ENCODE measurements at regions not wholly inside any gene's neighbourhood (a gene's known extent, or its start where the extent isn't known, plus 50 kb on each side); places are given as distances from the start of the nearest gene placed in this dataset.
"Not testable (repeated sequence)": the region's sequence is repeated elsewhere in the genome, so short reads cannot be mapped to it uniquely, and the experiment has no call there.

DNA sequence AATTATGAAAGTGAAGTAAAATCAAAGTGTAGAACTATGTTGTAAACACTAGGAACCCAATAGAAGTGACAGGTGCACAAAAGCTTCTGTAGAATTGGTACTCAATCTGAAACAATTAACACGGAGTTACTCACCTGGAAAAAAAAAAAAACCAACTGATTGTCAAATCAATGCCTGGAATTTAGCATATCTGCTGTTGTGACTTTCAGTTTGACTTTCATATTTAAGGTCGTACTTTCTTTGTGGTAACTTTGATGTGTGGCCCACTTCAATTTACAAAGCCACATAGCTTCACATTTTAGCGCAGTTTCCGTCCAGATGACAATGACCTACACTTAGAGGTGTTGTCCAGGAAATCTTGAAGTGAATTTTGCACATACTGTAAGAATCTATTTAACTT, 1124.9 kb downstream of the STIM2 start:
- no peak for DNase-seq

DNA sequence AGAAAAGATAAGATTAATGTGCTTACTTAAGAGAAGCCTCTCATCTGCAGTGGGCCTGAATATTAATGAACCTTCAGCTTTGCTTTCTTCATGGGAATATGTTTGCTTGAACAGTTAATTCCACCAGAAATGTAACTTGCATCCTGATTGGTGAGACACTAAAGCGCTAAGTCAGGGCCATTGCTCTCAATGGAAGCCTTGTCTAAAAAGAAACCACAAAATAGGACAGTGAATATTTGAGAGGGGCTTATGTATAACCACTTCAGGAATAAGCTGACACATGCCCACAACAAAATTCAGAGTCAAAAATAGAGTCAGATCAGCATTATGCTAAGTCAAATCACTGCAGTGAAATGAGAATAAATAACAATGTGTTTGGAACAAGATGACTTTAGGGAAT, 1125.8 kb downstream of the STIM2 start:
- DNase-seq: no peak

DNA sequence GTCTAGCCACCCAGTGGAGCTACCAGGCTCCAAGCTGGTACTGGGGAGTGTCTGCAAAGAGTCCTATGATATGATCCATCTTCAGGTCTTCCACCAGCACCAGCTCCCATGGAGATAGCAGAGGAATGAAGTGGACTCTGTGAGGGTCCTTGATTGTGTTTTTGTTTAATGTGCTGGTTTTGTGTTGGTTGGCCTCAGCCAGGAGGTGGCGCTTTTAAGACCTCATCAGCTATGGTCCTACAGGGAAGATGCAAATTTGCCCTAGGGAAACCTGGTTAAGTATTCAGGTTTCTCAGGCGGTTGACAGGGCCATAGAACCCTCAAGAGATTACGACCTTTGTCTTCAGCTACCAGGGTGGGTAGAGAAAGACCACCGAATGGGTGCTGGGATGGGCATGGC, 1141.1 kb downstream of the STIM2 start:
- DNase-seq: no peak

DNA sequence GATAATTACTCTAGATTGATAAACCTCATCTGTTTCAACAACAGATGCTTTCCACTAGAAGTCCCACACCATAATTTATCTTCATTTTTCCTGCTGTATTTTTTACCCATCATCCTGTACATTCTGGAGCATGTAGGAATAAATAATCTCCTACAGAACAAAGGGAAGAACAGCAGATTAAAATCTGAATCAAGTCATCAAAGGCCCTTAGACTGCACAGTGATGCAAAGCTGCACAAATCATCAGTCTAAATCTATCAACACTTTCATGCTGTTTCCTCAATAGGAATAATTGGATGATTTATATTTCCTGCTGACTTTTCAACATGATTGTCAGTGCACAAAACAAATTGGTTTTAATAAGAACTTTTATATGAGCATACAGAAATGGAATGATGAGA, 1143.9 kb downstream of the STIM2 start:
- no peak for DNase-seq

DNA sequence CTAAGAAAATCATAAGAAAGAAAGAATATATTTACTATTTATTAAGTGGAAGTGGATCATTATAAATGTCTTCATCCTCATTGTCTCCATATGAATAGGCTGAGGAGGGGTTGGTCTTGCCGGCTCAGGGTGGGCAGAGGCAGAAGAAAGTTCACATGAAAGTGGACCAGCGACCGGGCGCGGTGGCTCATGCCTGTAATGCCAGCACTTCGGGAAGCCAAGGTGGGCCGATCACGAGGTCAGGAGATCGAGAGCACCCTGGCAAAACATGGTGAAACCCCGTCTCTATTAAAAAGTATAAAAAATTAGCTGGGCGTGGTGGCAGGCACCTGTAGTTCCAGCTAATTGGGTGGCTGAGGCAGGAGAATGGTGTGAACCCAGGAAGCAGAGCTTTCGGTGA, 1145.4 kb downstream of the STIM2 start:
- DNase-seq: no peak

DNA sequence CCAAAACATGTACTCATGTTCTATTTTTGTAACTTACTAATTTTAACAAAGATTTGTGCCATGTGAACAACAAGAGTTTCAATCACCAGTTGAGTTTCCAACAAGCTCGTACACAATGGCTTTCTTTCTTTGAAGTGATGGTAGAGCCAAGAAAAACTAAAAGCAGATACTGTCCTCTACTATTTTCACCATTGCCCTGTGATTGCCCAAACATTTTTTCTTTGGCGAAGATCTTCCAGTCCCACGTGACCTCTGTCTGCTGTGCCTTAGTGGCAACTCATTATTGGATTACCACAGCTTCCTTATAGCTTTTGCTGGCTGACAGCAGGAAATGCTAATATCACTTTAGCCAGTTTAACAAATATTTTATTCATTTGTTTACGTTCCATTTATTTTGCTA, 1147.1 kb downstream of the STIM2 start:
- DNase-seq: no peak

DNA sequence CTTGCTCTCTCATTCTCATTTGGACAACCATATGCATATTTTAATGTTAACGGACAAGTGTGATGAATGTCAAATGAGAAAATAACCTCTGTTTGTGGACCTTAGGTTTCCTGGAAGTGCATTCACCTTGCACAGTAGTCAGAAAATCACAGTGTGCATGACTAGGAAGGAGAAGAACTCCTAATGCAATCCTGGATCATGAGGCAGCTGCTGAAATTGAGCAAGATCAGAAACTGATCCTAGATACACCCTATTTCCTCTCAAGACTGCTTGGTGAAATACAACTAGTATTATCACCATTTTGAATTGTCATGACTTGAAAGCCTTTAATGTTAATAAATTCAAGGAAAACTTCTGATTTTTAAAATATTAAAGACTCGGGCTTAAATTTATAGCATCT, 1148.9 kb downstream of the STIM2 start:
- DNase-seq: no peak

DNA sequence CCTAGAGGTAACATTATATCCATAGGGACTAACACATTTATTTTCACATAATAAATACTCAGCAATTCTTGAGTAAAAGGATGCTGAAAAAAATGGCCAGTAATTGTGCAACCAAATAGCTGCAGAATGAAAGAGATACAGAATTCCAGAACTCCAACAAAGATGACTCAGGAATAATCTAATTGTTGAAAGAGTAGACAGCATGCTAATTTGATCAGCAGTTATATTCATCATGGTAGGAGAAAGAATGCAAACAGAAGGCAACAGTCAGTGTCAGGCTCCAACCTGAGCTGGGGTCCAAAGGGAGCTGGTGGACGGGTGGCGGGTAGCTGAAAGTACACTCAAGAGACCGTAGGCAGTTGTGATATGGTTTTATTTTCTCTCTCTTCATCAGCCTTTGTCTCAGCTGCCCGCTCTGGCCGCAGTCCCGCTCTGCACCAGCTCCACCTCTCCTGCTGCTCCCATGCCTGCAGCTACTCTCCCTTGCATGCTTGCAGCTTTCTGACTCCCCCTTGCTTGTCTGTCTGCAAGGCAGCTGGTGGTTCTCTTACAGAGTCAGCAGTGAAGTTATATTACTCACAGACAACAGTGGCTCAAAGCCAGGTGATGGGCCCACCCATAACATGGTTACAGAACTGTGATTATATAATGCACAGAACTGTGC, 1150.1 kb downstream of the STIM2 start:
- DNase-seq: no peak

DNA sequence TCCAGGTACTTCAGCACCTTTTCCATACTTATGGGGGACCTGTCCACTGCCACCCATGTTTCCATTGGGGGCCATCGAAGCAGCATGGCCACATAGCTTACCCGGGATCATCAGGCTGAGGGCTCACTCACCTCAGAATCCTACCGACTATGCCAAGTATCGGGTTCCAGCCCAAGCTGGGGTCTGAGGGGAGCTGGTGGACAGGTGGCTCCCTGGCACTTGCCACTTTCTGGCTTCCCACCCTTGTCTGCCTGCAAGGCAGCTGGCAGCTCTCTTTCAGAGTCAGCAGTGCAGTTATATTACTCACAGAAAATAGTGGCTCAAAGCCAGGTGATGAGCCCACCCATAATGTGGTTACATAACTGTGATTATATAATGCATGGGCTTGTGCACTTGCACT, 1153.8 kb downstream of the STIM2 start:
- no peak for DNase-seq

DNA sequence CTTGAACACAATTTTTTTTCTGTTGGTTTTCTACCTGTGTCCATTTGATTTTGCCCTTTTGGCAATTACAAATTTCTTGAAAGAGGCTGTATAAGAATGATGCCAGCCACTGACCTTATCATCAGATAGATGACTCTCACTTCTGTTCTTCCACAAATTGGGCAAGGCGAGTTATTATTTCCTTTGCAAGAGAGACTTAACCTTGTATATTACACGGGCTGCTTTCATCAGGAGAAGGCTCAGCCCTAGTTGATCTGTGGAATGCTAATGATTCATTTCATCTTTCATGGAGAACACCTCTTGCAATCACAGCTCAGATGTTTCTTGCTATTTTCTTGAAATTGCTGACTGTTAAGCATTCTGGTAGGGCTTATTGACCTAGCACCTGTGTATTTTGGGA, 1155.4 kb downstream of the STIM2 start:
- no peak for DNase-seq

DNA sequence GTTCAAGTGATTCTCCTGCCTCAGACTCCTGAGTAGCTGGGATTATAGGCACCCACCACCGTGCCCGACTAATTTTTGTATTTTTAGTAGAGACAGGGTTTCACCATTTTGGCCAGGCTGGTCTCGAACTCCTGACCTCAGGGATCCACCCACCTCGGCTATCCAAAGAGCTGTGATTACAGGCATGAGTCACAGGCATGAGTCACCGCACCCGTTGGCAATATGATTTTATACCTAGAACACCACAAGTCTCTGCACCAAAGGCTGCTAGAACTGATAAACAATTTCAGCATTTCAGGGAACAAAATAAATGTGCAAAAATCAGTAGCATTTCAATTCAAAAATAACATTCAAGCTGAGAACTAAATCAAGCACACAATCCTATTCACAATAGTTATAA, 1177.6 kb downstream of the STIM2 start:
- DNase-seq: not testable (repeated sequence)

DNA sequence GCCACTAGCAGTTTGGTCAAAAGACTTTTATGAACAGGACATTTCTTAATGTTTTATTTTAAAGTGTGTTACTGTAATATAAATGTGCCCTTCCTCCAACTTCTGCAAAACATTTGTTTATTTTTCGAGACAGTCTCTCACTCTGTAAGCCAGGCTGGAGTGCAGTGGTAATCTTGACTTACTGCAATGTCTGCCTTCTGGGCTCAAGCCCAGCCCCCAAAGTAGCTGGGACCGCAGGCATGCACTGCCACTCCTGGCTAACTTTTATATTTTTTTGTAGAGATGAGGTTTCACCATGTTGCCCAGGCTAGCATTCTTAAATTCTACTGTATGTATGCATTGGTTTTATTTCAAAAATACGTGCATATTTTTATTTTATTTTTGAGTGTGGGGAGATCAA, 1201.9 kb downstream of the STIM2 start:
- DNase-seq: no peak

DNA sequence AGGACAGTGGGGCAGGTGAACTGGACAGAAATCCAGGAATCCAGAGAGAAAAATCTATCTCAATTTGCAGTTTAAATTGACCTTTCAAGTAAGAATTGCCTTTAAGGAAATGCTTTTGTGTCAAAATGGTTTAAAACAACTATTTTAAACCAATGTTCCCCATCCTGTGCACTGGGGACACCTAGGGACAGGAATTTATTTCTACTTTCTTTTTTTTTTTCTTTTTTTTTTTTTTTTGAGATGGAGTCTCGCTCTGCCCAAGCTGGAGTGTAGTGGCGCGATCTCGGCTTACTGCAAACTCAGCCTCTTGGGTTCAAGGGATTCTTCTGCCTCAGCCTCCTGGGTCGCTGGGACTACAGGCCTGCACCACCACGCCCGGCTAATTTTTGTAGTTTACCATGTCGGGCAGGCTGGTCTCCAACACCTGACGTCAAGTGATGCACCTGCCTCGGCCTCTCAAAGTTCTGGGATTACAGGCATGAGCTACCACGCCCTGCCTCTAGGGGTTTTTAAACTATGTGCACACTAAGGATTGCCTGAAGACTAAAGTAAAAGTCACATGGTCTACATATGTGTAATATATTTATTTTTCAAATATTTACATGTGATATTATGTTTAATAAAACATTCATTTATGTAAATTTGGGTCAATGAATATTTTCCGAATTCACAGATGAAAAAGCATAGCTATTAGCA, 1213.4 kb downstream of the STIM2 start:
- DNase-seq: no peak

DNA sequence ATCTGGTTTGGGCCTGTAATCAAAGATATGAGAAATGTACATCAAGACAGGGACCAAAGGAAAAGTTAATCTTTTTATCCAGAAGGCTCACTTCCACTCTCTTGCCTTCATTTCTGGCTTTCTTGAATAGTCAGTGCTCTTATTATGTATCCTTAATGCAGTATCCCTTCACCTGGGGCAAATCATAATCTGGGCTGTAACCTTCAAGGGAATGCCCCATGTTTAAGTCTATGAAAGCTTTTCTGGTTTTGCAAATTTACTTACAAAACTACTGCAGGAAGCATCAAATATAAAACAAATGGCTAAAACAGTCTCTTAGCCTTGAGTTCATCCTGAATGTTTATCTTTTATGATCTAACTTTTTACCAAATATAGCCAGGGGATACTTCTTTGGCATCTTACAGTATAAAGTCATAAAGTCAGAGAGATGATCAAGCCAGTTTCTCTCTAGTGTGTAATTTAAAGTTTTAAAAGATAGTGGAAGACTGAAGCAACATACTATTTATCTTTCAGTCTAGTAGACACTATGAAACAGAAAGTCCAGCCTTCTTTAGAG, 1214.8 kb downstream of the STIM2 start:
- DNase-seq: no peak

DNA sequence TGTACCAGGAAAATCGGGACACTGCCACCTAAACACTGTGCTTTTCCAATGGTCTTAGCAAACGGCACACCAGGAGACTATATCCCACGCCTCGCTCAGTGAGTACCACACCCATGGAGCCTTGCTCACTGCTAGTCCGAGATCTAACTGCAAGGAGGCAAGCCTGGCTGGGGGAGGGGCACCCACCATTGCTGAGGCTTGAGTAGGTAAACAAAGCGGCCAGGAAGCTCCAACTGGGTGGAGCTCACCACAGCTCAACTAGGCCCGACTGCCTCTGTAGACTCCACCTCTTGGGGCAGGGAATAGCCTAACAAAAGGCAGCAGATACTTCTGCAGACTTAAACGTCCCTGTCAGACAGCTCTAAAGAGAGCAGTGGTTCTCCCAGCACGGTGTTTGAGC, 1216.6 kb downstream of the STIM2 start:
- DNase-seq: not testable (repeated sequence)

DNA sequence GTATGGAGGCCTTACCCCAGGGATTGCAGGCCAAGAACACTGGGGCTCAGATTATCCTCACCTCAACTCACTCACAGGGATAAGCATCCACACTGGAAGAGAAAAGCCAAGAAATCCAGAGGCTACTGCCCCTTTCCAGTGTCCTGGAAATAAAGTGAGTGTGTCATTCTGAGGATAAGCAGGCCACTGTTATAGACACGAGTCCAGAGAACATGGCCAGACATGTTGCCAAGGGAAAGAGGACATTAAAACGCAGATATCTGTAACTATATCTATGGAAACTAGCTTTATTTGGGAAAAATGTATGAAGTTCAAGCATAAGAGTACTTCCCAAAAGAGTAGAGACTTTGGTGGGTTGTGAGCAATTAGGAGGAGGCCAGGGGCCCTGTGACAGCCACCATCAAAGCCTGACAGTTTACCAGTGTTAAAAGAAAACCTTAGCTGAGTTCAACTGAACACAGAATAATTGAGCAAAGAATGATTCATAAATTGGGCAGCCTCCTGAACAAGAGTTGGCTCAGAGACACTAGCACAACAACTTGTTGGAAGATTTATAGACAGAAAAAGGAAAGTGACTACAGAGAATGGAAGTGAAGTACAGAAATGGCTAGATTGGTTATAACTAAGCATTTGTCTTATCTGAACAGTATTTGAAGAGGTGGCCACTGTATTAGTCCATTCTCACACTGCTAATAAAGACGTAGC, 1222.2 kb downstream of the STIM2 start:
- no peak for DNase-seq

DNA sequence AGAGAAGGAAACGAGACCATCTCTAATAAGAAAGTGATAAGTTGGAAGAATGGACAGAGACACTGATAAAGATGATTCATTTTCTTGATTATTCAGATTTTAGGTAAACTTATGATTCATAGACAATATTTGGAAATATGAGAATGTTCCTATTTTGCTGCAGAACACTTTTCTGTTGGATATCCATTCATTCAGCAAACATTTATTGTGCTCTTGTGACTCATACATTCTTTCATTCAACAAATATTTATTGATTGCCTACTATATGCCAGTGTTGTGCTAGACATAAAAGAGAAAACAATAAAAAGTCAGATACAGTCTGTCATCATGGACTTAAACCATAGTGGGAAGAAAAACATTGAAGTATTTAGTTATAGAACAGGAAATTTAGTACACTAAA, 1232.0 kb downstream of the STIM2 start:
- no peak for DNase-seq

DNA sequence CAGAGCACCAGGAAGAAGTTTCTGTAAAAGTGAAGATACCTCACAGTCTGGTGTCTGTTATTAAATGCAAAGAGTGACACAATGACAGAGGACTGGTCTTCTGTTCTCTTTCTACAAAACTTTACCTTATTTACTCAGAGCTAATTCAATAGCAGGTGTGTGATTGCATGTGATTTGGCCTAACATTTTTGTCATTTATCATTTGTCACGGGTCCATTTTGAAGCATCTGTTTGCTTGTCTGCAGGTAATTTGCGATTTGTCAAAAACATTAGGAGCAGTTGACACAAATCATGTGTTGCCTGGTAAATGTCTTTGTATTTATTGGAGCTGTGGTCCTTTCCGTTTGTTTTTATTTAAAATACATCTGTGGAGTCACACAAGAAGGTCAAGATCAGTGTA, 1232.4 kb downstream of the STIM2 start:
- DNase-seq: no peak

DNA sequence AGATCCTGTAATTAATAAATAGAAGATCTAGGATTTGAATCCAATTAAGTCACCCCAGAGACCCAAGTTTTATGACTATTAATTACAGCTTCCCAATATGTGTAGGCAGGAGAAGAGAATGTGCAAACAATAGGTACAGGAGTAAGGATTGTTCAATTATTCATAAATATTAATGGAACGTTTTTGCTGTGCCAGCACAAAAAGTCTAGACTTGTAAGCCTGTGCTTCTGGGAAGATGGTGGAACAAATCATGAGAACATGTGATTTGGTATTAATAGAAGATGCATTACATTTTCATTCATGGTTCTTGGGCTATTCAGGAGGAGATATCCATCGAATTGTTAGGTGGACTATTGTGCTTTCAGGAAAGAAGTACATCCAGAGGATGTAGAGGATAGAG, 1240.9 kb downstream of the STIM2 start:
- DNase-seq: no peak

DNA sequence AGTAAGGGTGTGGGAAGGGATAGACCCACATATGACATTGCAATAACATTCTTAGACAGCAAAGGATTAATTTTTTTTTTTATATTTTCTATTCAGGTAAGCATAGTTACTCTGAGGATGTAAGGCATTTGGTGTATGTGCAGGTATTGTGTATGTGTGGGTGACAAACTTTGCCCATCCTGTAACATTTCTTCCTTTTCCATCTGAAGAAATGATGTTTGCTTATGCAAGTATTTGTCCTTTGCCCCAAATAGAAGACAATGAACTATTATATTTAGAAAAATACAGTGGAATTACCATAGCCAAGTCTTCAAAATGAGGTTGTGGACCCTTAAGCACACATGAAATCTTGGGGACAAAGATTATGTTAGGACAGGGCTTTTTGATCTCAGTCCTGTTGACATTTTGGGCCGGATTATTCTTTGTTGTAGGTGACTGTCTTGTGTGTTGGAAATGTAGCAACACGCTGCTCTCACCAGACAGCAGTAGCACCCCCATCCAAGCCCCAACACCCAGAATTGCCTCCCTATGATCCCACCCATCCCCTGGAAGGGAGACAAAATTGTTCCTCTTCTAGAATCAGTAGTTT, 1244.7 kb downstream of the STIM2 start:
- no peak for DNase-seq

DNA sequence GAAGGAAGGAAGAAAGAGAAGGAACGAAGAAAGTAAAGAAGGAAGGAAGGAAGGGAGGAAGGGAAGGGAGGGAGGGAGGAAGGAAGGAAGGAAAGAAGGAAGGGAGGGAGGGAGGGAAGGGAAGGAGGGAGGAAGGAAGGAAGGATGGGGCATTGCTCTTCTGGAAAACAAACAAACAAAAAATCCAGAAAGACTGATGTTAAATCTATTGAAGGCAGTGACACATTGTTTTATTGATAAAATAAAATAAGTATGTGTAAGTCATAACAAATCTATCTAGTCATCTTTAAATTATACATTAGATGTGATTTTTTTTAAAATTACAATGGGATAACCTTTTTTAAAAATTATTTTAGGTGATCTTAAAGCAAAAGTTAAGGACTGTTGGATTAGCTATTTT, 1245.5 kb downstream of the STIM2 start:
- DNase-seq: no peak

DNA sequence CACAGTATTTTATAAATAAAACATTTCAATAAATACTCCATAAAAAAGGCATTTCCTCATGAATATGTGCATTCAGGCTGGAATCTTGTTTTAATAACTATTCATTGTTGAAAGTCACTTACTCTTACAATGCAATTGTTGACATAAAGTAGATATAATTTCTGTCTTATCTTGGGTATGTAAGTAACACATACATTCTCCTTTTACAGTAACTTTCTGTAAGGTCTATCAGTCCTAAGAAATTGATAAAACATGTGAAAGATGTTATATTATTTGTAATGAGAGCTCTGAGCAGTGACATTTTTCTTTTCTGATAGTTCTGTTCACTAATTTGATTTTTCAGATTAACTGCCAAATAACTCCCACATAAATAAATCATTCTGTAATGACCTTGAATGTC, 1249.2 kb downstream of the STIM2 start:
- no peak for DNase-seq

DNA sequence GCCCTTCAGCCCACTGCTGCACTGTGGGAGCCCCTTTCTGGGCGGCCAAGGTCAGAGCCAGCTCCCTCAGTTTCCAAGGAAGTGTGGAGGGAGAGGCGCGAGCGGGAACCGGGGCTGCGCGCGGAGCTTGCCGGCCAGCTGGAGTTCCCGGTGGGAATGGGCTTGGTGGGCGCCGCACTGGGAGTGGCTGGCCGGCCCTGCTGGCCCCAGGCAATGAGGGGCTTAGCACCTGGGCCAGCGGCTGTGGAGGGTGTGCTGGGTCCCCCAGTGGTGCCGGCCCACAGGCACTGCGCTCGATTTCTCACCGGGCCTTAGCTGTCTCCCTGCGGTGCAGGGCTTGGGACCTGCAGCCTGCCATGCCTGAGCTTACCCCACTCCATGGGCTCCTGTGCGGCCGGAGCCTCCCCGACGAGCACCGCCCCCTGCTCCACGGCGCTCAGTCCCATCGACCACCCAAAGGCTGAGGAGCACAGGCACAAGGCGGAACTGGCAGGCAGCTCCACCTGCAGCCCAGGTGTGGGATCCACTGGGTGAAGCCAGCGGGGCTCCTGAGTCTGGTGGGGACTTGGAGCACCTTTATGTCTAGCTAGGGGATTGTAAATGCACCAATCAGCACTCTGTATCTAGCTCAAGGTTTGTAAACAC, 1252.2 kb downstream of the STIM2 start:
- not testable (repeated sequence) for DNase-seq
